ENCODE measurements at regions not wholly inside any gene's neighbourhood (a gene's known extent, or its start where the extent isn't known, plus 50 kb on each side); places are given as distances from the start of the nearest gene placed in this dataset.
A peak's percentile ranks its signal among the peaks of the same experiment; 100 is the strongest.

DNA sequence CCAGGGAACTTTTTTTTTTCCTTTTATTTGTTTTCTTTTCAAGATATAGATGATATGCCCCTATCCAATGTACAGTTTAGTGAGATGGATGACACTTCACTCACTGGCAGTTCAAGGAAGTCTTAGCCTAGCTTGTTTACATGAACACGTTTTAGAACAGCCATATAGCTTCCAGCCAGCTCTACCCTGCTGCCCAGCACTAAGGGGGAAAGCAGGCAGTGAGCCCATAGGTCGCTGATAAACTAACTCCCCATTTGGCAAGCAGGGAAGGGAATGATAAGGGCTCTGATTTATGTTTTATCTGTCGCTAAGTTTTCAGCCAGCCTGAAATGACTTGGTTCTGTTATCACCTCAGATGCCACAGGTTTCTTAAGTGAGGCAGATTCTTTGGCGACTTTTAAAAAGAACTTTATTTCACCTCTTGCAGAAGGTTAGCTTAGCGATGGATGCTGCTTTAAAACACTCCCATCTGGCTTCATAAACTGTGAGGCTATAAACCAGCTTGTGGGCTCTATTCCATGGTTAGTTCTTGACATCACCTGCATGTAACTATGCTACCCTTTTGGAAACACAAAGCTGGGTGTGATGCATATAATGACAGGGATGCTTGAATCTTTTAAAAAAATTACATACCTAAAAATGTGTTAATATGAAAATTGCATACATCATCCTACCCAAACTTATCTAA is 348.4 kb downstream of the FBXO8 start:
- no peak for FAIRE-seq
- DNase-seq (ENCODE audit: low spot score in 2 of 2), result no peak

DNA sequence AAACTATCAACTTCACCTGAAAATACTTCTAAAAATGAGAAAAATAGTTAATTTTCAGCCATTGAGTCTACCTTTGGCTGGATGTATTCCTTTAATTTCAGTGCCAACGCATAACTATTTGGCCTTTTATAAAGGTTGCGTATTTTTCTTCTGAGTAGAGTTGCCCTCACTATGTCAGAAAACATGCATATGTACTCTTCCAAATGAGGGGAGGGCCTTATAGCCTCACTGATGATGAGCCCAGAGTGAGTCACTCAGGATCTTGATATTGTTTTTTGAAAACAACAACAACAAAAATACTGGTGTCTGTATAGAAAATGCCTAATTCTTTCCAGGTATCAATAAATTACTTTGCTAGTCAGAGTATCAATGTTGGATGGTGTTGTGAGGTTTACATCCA is 349.3 kb downstream of the FBXO8 start:
- FAIRE-seq (no peak), DNase-seq (ENCODE audit: low spot score in 2 of 2) (no peak)

DNA sequence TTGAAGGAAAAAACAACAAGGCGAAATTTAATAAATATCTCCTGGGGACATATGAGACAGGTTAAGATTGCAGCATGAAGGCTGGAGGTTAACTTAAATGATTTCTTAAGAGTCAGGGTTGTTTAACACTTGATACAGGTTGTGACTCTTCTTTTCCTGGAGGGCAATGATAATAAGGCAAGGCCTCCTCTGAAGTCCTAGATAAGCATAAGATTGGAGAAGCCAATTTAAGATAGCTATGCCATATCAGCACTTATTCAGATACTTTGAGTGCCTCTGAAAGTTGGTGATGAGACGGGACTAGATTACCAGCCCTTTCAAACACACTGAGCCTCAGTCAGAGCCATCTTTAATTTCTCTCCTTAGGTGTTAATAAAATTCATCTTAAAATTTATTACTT is 350.8 kb downstream of the FBXO8 start:
- FAIRE-seq (no peak), DNase-seq (ENCODE audit: low spot score in 2 of 2) (no peak)

DNA sequence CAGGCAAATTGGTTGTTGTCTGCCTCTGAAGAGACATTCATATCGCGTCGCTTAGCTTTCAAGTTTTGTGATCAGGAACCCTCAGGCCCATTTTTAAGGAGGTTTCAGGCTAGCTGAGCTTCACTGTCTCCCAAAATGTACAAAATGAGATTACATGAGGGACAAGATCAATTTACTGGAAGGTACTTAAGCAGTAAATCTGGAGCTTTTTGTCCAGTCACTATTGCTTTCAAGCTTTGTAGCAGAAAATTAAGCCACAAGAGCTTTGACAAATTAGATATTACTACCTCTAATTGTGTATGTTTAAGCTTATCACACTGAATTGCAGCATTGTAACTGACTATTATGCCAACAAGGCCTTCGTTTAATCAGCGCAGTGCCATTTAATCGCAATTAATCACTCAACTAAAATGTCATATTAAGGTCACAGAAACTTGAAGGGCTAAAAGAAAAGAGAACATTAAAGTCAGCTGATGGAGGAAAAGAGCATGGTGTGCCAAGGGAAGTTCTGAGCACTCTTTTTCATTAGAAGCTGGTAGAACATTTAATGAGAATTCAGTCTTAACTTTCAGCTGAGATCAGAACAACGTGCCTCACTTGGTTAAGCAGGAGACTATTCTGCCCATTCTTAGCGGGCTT is 353.0 kb downstream of the FBXO8 start:
- no peak for FAIRE-seq
- DNase-seq (ENCODE audit: low spot score in 2 of 2), result no peak

DNA sequence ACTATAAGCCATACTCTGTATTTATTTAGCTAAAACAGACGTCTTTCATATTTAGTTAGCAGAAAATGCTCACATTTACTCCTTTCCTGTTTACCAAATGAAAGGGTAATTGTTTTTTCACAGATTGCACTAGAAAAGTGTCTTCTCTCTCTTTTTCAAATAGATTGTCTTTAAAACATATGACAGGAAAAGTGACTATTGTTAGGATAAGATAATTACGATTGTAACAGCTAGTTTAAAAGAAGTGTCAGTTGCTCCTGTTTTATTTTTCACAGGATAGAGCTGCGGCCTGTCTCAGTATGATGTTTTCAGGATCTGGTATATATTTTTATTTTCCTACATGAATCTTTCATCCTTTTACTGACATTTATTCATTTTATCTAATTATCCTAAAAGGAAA is 353.5 kb downstream of the FBXO8 start:
- no peak for FAIRE-seq
- DNase-seq (ENCODE audit: low spot score in 2 of 2), result no peak

DNA sequence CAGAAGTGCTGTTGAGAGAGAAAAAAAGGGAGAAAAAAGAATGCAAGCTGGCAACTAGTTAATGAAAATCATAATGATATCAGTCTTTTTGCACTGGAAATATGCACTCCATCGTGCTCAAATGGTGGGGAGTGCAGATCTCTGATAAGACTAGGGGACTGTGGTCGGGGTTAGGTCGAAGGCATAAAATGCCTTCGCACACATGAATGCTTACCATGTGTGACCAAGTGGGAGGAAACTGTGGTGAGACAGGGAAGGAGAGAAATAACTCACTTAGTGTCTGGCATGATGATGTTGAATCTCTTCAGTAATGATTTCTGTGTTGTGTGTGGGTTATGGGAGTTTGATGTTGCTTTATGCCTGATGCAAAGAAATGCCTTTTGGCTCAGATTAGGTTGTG is 358.9 kb downstream of the FBXO8 start:
- FAIRE-seq (no peak), DNase-seq (ENCODE audit: low spot score in 2 of 2) (no peak)

DNA sequence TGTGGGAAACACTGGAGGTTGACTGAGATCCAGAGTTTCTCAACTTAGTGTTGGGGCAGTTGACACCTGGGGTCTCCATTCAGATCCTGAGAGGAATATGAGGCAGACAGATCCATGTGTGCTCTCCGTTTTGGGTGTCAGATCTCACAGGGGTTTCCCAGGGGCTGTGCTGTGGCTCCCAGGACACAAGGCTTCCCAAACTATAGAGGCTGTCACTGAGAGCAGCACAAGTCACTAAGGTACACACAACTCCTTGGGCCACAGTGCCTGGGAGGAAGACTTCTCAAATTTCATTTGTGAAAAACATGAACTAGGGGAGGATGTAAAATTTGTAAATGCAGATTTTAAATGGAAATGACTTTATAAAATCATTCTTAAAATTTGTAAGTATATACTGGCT is 363.6 kb downstream of the FBXO8 start:
- FAIRE-seq (no peak), DNase-seq (ENCODE audit: low spot score in 2 of 2) (no peak)

DNA sequence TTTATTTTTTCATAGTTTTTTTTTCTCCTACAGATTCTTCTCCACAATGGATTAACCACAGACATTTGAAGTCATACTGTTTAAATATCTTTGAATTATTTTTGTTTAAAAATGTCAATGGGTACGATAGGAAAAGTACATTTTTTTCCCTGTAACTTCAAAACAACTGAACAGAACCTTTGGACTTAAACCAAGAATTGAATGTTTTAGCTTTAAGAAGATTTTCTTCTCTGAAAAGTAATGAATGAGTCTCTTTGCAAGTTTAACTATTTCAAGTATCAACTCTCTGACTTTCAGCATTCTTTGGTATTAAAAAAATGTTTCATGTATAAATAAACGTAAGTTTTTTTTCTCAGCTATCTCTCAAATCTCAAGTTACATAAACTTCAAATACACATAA is 364.3 kb downstream of the FBXO8 start:
- peak; percentile 6 for FAIRE-seq
- DNase-seq (ENCODE audit: low spot score in 2 of 2), result no peak

DNA sequence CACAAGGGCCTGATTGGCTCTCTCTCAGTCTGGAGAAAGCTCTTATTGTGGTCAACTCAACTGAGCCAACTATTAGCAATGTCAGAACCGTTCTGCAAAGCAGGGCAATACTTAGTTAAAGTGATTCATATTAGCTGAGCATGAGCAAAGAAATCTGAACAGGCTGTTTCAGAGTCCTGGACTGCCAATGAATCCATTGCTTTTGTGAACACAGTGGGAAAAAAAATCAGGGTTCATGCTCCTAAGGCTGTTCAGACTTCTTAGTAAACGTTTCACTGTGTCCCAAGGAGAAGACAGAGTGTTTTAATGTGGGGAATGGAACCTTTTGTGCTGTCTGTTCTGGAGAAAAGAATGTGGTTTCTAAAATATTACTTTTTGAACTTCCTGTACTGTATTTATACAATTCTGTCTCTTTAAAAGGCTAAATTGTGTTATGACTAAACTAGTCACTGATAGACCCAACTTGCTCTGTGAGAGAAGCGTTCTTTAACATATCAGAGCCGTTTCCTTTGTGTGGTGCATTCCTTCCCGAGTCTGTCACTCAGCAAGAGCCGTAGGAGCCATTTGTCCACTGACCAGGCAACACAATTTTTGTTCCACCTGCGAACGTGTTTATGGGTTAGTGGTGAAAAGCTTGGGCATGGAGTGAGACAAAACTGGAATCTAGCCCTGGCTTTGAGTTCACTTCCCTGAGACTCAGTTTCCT is 366.1 kb downstream of the FBXO8 start:
- DNase-seq (ENCODE audit: low spot score in 2 of 2) (no peak), FAIRE-seq (no peak)

DNA sequence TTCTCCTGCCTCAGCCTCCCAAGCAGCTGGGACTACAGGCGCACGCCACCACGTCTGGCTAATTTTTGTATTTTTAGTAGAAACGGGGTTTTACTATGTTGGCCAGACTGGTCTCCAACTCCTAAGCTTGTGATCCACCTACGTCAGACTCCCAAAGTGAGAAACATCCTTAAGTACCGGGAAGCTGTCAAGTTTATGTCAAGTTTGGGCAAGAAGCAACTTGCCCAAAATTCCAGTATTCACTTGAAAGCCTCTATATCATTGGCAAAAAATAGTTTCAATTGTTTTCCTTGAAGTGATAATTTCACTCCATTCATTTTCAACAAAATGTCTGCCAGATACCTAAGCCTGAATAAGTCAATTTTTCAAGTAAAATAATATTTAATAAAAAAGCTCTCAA is 370.0 kb downstream of the FBXO8 start:
- FAIRE-seq (no peak), DNase-seq (ENCODE audit: low spot score in 2 of 2) (no peak)

DNA sequence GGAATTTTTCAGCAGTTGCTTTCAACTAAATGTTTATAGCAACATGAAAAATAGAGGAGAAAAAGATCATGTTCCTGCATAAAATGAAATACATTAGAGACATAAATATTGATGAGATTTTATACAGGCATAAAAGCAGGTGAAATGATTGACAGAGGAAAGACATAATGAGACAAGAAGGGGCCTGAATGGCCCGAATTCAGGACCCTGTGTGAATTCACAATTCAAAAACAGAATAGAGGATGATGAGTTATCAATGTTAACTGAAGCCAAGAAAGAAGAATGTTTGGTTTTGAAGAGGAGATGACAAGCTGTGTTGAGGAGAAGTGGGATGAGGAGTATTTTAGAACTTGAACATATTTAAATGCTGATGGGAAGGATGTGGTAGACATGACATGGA is 371.1 kb downstream of the FBXO8 start:
- FAIRE-seq, result no peak
- DNase-seq (ENCODE audit: low spot score in 2 of 2), result no peak

DNA sequence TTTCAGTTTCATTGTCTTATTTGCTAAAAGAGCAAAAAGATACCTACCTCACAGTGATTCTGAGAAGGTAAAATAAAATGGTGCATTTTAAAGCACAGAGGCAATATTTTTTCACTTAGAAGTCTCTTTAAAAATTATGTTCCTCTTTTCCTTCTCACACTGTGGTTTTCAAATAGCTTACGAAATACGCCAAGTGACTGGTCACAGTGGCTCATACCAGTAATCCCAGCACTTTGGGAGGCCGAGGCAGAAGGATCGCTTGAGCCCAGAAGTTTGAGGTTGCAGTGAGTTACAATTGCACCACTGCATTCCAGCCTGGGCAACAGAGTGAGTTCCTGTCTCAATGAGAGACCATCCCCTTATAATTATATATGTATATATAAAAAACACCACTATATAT is 372.6 kb downstream of the FBXO8 start:
- no peak for FAIRE-seq
- DNase-seq (ENCODE audit: low spot score in 2 of 2), result no peak

DNA sequence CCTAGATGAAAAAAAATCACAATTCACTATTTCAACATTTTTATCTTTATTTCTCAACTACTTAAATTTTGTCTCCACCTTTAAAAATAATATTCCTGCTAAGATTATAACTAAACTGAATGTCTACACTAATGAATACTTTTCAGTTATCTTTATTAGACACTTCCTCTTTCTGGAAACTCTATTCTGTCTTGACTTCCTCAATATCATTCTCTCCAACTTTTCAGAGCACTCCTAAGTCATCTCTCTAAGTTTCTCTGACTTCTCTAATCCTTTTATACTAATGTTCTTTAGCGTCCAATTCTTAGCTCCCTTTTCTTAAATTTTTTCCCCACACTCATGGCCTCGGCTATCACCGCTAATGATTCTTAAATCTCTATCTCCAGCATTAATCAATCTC is 374.2 kb downstream of the FBXO8 start:
- no peak for FAIRE-seq
- no peak for DNase-seq (ENCODE audit: low spot score in 2 of 2)

DNA sequence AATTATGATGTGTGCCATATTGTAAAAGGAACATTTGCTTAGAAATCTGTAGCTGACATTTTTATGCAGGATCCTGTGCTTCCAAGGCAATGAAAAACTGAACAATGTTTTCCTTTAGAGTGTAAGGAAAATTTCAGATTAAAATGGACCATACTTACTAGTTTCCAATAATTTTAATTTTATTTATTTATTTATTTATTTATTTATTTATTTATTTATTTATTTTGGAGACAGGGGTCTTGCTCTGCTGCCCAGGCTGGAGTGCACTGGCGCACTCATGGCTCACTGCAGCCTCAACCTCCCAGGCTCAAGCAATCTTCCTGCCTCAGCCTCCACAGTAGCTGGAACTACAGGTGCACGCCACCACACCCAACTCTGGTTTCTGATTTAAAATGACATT is 369.8 kb upstream of the HAND2 start:
- DNase-seq (ENCODE audit: low spot score in 2 of 2), result no peak
- FAIRE-seq, result no peak

DNA sequence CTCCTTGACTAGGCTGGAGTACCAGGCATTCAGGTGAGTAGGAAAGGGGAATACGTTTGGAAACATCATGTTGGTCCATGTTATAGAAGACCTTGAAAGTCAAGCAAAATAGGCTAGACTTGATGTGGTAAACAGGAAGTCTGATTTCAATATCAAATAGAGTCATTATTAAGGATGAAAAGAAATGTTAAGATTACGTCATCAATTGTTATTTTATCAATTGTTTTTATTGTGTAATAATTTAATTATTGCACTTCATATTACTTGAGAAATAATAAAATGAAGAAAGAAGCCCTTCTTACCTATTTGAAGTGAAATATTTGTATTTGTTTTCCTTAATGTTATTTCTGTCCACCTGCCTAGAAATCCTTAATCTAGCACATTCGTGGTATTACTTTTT is 361.0 kb upstream of the HAND2 start:
- no peak for DNase-seq (ENCODE audit: low spot score in 2 of 2)
- no peak for FAIRE-seq

DNA sequence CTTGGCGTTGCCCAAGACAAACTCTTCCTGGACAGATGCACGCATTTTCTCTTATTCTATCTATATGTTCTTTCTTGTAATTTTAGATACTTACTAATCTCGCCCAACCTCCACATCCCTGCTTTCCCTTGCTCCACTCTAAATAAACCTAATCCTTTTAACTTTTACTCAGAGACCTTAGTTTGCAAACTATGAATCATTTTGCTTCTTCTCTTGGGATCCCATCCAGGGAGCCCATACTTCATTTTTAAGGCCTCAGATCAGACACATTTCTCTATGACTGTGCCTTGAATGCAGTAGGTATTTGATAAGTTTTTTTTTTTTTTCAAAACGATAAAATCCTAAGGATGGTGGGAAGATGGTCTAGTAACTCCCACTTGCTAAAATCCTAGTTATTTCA is 353.8 kb upstream of the HAND2 start:
- FAIRE-seq, result no peak

DNA sequence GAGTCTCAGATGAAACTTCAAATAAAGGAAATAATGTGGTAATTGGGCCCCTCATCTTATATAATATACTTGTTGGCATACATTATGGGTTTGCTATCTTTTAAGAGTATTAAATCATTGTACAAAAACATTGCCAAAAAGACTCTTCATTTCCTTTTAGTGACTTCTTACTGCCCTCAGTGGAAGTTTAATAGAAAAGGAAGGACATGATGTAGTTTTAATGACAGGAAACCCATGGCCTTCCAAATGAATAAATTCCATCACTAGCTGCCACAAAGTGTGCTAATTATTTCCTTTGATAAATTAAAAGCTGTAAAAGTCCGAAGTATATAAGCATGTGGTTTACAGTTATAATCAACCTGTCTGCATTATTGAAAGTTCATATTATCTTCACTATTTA is 350.9 kb upstream of the HAND2 start:
- DNase-seq (ENCODE audit: low spot score in 2 of 2), result no peak
- FAIRE-seq, result no peak

More for the DNA sequence above, 353.8 kb upstream of the HAND2 start:
- no peak for DNase-seq (ENCODE audit: low spot score in 2 of 2)

DNA sequence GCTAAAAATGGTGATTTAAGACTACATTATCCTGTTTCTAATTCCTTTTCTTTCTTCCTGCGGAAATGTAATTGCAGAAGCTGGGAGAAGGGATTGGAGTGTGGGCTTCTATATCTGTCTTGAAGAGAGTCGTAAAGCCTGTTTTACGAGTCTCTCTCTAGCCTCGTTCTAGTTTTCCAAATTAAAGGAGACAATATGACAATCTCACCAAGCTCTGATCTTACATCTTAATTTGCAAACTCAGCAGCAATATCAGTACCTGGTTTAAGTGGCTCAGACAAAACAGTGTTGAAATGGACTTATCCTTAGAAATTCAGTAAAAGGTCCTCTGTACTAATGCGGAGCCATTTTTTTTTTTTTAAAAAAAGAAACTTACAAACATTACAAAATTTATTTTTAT is 349.5 kb upstream of the HAND2 start:
- DNase-seq (ENCODE audit: low spot score in 2 of 2), result no peak
- no peak for FAIRE-seq

DNA sequence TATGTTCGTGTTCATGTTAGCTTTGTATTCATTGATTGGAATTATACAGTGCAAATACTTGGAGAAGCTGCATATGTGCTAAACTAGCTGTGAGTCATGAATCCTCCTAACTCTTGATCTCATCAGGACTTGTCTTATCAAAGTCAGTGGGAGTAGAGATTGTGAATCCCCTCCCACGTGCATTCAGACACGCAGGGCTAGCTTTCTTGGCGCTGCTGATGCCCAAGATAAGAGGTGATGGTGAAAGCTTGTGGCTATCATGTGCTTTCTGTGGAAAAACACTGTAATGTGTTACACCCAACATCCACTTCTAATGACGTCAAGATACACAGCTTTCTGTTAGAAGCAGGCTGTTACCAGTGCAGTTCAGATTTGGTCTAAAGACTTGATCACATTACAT is 348.7 kb upstream of the HAND2 start:
- DNase-seq (ENCODE audit: low spot score in 2 of 2) (no peak), FAIRE-seq (no peak)

DNA sequence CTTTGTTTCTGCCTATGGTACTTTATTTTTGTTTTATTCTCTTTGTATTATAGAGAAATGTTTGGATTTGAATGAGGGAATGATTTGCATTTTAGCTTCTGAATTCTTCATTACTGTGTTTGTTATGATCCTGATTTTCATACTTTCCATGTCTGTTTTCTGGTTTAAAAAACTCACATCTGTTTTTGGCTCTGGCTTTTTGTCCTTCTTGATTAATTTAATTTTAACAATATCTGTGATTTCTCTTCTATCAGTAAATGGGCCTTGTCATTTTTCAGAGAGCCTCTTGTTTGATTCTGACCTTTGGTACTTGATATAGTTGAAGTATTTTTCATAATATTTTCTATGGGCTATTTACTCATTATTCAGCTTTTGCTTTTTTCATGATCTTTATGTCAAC is 341.6 kb upstream of the HAND2 start:
- DNase-seq (ENCODE audit: low spot score in 2 of 2) (no peak), FAIRE-seq (no peak)

DNA sequence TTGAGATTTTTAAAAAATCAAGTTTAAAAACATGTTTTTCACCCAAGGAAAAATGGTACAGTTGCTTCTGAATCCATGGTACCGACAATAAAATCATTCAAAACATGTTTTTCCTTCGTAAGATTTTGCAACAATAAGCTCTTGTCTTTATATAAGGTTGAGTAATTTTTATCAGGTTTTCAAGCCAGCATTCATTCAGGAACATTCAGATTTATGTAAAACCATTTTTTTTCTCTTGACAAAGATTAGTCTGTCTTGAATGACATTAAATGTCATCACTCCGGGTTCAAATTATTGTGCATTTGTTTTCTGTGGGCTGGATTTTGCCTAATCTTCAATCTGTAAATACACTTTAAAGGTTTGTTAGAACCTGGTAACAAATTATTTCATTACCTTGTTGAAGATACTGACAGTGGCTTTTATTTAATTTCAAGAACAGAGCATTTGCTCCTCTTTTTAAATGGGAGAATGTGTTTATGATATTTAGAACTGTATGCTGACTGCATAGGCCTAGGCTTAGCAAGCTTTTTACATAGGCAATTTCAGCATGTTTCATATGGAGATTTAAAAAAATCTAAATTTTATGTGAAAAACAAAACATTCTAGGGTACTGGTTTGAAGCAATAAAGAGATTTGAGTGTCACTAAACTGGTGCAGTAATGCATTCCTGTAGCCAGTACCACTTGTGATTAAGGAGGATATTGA is 336.4 kb upstream of the HAND2 start:
- FAIRE-seq (no peak), DNase-seq (ENCODE audit: low spot score in 2 of 2) (no peak)

Measured in frontal cortex (tissue), 3 donors.